ENCODE measurements at regions not wholly inside any gene's neighbourhood (a gene's known extent, or its start where the extent isn't known, plus 50 kb on each side); places are given as distances from the start of the nearest gene placed in this dataset.
"Not testable (repeated sequence)": the region's sequence is repeated elsewhere in the genome, so short reads cannot be mapped to it uniquely, and the experiment has no call there.

GRCh38 chr11:21659377-21659776, 533.5 kb upstream of the ANO5 start:
- TF ChIP-seq CTCF (IDR thresholded peaks at IDR 0.05); SMC3 (IDR thresholded peaks at IDR 0.05; ENCODE audit: low read depth, low read length): not testable (repeated sequence)
- TF ChIP-seq, protein P1, sequence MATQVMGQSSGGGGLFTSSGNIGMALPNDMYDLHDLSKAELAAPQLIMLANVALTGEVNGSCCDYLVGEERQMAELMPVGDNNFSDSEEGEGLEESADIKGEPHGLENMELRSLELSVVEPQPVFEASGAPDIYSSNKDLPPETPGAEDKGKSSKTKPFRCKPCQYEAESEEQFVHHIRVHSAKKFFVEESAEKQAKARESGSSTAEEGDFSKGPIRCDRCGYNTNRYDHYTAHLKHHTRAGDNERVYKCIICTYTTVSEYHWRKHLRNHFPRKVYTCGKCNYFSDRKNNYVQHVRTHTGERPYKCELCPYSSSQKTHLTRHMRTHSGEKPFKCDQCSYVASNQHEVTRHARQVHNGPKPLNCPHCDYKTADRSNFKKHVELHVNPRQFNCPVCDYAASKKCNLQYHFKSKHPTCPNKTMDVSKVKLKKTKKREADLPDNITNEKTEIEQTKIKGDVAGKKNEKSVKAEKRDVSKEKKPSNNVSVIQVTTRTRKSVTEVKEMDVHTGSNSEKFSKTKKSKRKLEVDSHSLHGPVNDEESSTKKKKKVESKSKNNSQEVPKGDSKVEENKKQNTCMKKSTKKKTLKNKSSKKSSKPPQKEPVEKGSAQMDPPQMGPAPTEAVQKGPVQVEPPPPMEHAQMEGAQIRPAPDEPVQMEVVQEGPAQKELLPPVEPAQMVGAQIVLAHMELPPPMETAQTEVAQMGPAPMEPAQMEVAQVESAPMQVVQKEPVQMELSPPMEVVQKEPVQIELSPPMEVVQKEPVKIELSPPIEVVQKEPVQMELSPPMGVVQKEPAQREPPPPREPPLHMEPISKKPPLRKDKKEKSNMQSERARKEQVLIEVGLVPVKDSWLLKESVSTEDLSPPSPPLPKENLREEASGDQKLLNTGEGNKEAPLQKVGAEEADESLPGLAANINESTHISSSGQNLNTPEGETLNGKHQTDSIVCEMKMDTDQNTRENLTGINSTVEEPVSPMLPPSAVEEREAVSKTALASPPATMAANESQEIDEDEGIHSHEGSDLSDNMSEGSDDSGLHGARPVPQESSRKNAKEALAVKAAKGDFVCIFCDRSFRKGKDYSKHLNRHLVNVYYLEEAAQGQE (IDR thresholded peaks at IDR 0.05; ENCODE audit: low read depth, low read length): not testable (repeated sequence)
